Hepatocyte (in vitro differentiated cells): ENCODE measurements at regions not wholly inside any gene's neighbourhood (a gene's known extent, or its start where the extent isn't known, plus 50 kb on each side); places are given as distances from the start of the nearest gene placed in this dataset.

ENCODE experiments used
- DNase-seq: peaks from one replicate; pipeline ENCODE4 v3.0.0-alpha.2; 2016; ENCODE audit warnings: low spot score
- H2AFZ ChIP-seq: fragments of 200-600 bp; sonication (generic); 2 replicates; pipeline ENCODE4 v1.6.0; 2016; ENCODE audit warnings: antibody characterized with exemption, mild to moderate bottlenecking
- H3K27ac ChIP-seq: fragments of 200-600 bp; sonication (generic); 2 replicates; pipeline ENCODE4 v1.5.1; 2016; ENCODE audit warnings: mild to moderate bottlenecking
- H3K27me3 ChIP-seq: fragments of 200-600 bp; sonication (generic); 2 replicates; pipeline ENCODE4 v1.6.1; 2016
- H3K36me3 ChIP-seq: fragments of 200-600 bp; sonication (generic); replicated peaks from 2 replicates; pipeline ENCODE4 v1.5.1; 2016; ENCODE audit warnings: low read depth; ENCODE audit not compliant: insufficient read depth
- H3K4me1 ChIP-seq: fragments of 200-600 bp; sonication (generic); 2 replicates; pipeline ENCODE4 v1.5.1; 2016; ENCODE audit warnings: mild to moderate bottlenecking, moderate library complexity; ENCODE audit not compliant: insufficient read depth
- H3K4me2 ChIP-seq: fragments of 200-600 bp; sonication (generic); 2 replicates; pipeline ENCODE4 v1.6.0; 2016
- H3K4me3 ChIP-seq: fragments of 200-600 bp; sonication (generic); 2 replicates; pipeline ENCODE4 v1.5.1; 2016; ENCODE audit warnings: mild to moderate bottlenecking
- H3K79me2 ChIP-seq: fragments of 200-600 bp; sonication (generic); 2 replicates; pipeline ENCODE4 v1.6.0; 2017; ENCODE audit warnings: mild to moderate bottlenecking
- H3K9me2 ChIP-seq: fragments of 200-600 bp; sonication (generic); replicated peaks from 2 replicates; pipeline ENCODE4 v1.6.0; 2017; ENCODE audit warnings: mild to moderate bottlenecking; ENCODE audit not compliant: insufficient read depth
- H3K9me3 ChIP-seq: fragments of 200-600 bp; sonication (generic); 2 replicates; pipeline ENCODE4 v1.5.1; 2016; ENCODE audit warnings: low read depth, mild to moderate bottlenecking
- H4K20me1 ChIP-seq: fragments of 200-600 bp; sonication (generic); 2 replicates; pipeline ENCODE4 v1.6.0; 2016; ENCODE audit warnings: mild to moderate bottlenecking; ENCODE audit not compliant: insufficient read depth, poor library complexity, severe bottlenecking
- CTCF ChIP-seq: fragments of 200-600 bp; sonication (generic); IDR thresholded peaks from 2 replicates; pipeline ENCODE4 v1.5.1; 2016; ENCODE audit warnings: antibody characterized with exemption, mild to moderate bottlenecking; ENCODE audit not compliant: poor library complexity
- EZH2 ChIP-seq: fragments of 200-600 bp; sonication (generic); IDR thresholded peaks from 2 replicates; pipeline ENCODE4 v1.6.1; 2016; ENCODE audit warnings: antibody characterized with exemption, mild to moderate bottlenecking, borderline replicate concordance
- EZH2phosphoT487 ChIP-seq: fragments of 200-600 bp; sonication (generic); IDR thresholded peaks from one replicate; pipeline ENCODE4 v1.6.1; 2018; ENCODE audit warnings: antibody characterized with exemption, mild to moderate bottlenecking, low read depth, moderate library complexity; ENCODE audit not compliant: unreplicated experiment, severe bottlenecking
- WGBS: methylation state at CpG from one replicate; pipeline ENCODE4 v1.1.6; 2016; ENCODE audit warnings: low lambda C conversion rate; ENCODE audit errors: missing lambda C conversion rate; 5-methylcytosine and 5-hydroxymethylcytosine counted together

GRCh38 chr4:158018221-158018830 is 154.5 kb downstream of the GASK1B start:
- H3K9me2 ChIP-seq = no peaks in the 10 kb centered on the region
- H3K27ac ChIP-seq = no peak overlapping the region
- no peaks in the 10 kb centered on the region for H4K20me1 ChIP-seq
- no peak overlapping the region for H3K4me2 ChIP-seq
- H3K27me3 ChIP-seq = no peaks in the 10 kb centered on the region
- no peaks in the 10 kb centered on the region for H3K9me3 ChIP-seq
- DNase-seq = no peak
- TF ChIP-seq EZH2phosphoT487 = no peak
- TF ChIP-seq EZH2 = no peak
- TF ChIP-seq CTCF = no peak
- no peak overlapping the region for H3K4me3 ChIP-seq
- no peaks in the 10 kb centered on the region for H3K79me2 ChIP-seq
- 69% methylated on average over 1 of the region's 1 CpG for WGBS
- H3K36me3 ChIP-seq = no peaks in the 10 kb centered on the region
- peaks cover 19% of the 10 kb centered on the region for H3K4me1 ChIP-seq
- H2AFZ ChIP-seq = no peak overlapping the region

GRCh38 chr4:158016511-158016910 is 156.3 kb downstream of the GASK1B start:
- DNase-seq = no peak
- Histone ChIP-seq H3K4me1 (peaks cover 17% of the 10 kb centered on the region), H4K20me1 (no peaks in the 10 kb centered on the region), H3K9me2 (no peaks in the 10 kb centered on the region), H3K27ac (no peak overlapping the region), H3K4me2 (no peak overlapping the region), H2AFZ (no peak overlapping the region), H3K36me3 (no peaks in the 10 kb centered on the region), H3K79me2 (no peaks in the 10 kb centered on the region), H3K27me3 (no peaks in the 10 kb centered on the region), H3K9me3 (no peaks in the 10 kb centered on the region), H3K4me3 (no peak overlapping the region)
- WGBS = 50% methylated on average over 1 of the region's 1 CpG
- no peak for TF ChIP-seq EZH2
- TF ChIP-seq CTCF = no peak
- TF ChIP-seq EZH2phosphoT487 = no peak

GRCh38 chr4:158015241-158015640 is 157.6 kb downstream of the GASK1B start:
- H2AFZ ChIP-seq = no peak overlapping the region
- H3K4me3 ChIP-seq = no peak overlapping the region
- H3K27ac ChIP-seq = no peak overlapping the region
- no peak for DNase-seq
- no peaks in the 10 kb centered on the region for H3K79me2 ChIP-seq
- no peaks in the 10 kb centered on the region for H3K36me3 ChIP-seq
- no peaks in the 10 kb centered on the region for H4K20me1 ChIP-seq
- WGBS = 62% methylated on average over 3 of the region's 3 CpGs
- no peaks in the 10 kb centered on the region for H3K9me3 ChIP-seq
- TF ChIP-seq CTCF = no peak
- no peak for TF ChIP-seq EZH2
- TF ChIP-seq EZH2phosphoT487 = no peak
- H3K9me2 ChIP-seq = no peaks in the 10 kb centered on the region
- no peak overlapping the region for H3K4me2 ChIP-seq
- peaks cover 6% of the 10 kb centered on the region for H3K4me1 ChIP-seq
- H3K27me3 ChIP-seq = no peaks in the 10 kb centered on the region

GRCh38 chr4:158013858-158014257 is 159.0 kb downstream of the GASK1B start:
- Histone ChIP-seq H4K20me1 (no peaks in the 10 kb centered on the region), H3K36me3 (no peaks in the 10 kb centered on the region), H3K4me2 (no peak overlapping the region), H3K27me3 (no peaks in the 10 kb centered on the region), H3K27ac (no peak overlapping the region), H3K9me3 (no peaks in the 10 kb centered on the region), H3K79me2 (no peaks in the 10 kb centered on the region), H3K9me2 (no peaks in the 10 kb centered on the region), H3K4me3 (no peak overlapping the region), H3K4me1 (no peaks in the 10 kb centered on the region), H2AFZ (no peak overlapping the region)
- DNase-seq = no peak
- TF ChIP-seq CTCF = no peak
- TF ChIP-seq EZH2phosphoT487 = no peak
